ENCODE measurements at regions not wholly inside any gene's neighbourhood (a gene's known extent, or its start where the extent isn't known, plus 50 kb on each side); places are given as distances from the start of the nearest gene placed in this dataset.
"Not testable (repeated sequence)": the region's sequence is repeated elsewhere in the genome, so short reads cannot be mapped to it uniquely, and the experiment has no call there.

DNA sequence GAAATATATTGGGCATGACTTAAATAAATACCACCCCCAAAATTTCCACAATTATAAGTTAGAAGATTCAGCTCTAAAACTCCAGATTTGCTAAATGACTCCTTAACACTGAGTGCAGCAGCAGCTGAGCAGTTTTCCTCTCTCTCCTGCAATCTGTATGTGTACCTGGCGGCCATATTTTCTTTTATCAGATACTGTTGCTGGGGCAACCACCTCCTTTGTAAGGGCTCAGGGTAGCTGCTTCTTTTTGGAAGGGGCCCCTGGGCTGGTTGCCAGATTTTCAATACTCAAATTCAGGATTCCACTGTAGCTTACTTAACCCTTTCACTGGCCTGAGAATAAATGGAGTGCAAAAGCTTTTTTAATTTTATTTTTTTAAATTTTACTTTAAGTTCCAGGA, 197.0 kb downstream of the TAF11L14 start:
- no peak for DNase-seq

DNA sequence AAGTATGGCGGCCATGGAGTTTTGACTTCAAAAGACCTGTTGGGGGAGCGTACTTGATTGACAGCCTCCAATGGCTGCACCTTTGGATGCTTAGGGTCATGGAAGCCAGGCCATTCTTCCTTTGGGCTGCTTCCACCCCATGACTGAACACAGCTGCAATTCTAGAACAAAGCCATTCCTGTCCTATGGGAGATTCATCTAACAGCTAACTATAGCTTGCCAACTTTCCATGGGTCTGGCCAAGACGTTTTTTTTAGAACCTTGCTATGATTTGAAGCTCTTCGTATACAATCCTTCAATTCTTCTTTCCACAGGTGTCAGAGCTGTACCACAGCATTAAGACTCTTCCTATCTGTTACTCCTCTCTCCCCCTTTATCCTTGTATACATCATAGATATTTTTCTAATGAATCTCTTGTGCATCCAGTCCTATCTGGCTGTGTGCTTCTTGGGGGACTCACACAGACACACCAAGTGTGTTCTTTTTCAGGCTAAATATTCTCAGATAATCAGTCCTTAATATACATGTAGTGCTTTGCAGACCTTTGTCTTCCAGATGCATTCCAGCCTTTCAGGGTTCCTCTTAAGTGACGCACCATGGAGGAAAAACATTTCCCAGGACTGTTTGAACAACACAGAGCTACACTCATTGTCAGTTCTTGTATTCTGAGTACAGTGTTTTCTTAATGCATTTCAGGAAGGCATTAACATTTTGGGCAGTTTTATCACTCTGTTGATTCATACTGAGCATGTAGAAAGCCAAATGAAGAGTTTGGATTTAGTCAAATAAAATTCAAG, 198.9 kb downstream of the TAF11L14 start:
- DNase-seq: peak; percentile 82

DNA sequence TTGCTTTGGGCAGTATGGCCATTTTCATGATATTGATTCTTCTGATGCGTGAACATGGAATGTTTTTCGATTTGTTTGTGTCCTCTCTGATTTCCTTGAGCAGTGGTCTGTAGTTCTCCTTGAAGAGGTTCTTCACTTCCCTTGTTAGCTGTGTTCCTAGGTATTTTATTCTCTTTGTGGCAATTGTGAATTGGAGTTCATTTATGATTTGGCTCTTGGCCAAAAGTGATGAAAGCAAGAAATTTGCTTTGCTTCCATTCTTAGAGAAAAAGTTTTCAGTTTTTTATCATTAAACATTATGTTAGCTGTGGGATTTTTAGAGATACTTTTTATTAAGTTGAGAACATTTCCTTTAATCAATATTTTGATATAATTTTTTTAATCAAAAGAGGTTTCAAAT, 203.5 kb downstream of the TAF11L14 start:
- DNase-seq: no peak

DNA sequence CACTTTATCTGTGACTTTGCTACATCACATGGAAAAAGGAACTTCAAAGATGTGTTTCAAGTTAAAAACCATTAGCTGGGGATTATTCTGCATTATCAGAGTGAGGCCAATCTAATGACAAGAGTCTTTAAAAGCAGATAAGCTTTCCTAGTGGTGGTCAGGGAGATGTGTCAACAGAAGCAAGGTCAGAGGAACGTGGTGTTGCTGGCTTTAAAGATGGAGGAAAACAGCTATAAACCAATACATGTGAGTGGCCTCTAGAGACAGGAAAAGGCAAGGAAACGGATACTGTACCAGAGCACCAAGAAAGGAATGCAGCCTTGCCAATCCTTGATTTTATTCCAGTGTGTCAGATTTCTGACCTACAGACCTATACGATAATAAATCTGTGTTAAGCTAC, 204.2 kb downstream of the TAF11L14 start:
- peak; percentile 27 for DNase-seq

DNA sequence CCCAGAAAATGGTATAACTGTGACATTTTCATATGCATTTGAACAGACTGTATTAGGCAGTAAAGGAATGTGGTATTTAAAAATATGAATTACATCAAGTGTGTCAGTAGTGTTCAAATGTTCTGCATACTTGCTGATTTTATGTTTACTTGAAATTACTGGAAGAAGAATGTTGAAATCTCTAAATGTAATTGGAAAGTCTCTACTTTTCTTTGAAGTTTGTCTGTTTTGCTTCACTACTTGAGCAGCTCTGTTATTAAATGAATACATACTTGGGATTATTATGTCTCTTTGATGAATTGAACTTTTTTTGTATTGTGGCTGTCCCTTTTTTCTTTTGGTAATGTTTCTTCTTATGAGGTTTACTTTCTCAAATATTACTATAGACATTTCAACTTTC, 205.6 kb downstream of the TAF11L14 start:
- DNase-seq: peak; percentile 16

DNA sequence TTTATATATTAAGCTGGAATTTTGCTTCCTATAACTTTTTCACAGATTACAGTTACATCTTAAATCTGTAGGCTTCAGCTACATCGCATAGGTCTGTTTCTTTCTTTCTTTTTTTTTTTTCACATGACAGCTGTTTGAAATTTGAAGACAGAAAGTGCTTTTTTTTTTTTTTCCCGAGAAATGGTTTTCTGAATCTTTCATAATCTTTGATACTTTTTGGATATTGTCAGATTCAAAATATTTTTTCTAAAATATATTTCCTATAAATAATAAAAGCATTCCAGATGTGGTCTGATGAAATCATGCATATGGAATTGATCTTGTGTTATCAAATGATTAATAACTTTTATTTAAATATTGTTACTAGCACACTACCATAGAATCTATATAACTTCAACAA, 212.2 kb downstream of the TAF11L14 start:
- no peak for DNase-seq

DNA sequence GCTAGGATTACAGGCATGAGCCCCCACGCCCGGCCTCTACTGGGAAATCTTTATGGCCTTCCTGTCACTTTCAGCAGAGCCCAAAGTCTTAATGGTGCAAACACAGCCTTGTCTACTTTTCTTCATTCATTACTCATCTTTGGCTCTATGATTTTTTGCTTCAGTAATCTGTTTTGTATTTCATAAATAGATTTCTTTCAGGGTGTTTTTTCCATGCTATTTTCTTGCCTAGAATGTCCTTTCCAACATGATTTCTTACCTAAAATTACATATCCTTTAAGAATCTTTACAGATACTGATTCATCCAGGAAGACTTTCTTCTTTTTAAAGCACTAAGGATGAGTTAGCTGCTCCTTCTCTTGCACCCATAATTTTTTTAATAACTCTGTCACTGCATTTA, 213.0 kb downstream of the TAF11L14 start:
- no peak for DNase-seq

DNA sequence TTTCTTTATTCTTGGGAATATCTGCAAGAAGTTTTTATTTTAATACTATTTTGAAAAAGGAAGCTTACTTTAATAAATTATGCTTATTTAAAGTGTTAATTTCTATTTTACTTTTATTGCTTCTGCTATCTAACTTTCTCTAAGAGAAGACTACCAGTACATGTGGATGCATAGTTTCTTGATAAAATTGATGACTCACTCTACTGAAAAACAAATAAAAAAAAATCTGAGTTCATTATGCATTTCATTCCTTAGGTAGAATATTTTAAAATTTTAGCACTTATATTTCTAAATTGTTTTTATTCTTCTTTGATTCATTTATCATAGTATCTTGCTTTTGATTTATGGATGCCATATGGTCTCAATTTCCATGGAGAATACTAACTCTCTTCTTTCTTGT, 217.9 kb downstream of the TAF11L14 start:
- DNase-seq: peak; percentile 11

DNA sequence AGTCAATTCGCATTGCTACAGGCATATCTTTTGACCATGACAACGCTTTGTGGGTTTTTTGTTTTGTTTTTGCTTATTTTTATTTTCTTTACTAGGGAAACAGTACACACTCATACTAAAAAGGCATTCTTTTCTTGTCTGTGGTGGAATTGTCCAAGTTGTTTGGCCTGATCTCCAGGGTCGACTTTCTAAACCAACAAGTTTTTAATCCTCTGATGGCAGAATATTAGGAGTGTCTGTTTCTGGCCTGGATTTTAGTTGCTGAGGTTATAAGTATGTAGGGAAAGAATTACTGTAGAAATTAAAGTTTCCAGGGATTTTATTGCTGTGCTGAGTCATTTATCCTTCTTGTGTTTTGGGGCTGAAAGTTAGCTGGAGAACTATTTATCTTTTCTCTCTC, 218.5 kb downstream of the TAF11L14 start:
- DNase-seq: peak; percentile 6

DNA sequence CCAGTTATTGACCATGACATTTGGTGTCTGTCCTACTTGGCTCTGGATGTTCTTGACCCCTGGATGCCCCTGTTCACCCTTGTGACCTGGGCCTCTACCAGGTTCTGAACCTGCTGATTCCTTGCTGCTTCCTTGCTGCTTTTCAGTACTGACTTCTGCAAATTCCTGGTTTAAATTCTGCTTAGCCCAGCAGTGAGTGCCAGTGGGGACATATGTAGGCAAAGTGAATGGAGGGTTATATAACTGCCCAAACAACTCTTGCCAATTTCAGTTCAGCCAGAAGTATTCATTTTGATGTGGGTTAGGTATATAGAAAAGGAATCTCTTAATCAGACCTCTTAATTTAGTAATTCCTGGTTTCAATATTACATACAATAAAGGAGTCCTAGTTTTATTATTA, 220.6 kb downstream of the TAF11L14 start:
- no peak for DNase-seq

DNA sequence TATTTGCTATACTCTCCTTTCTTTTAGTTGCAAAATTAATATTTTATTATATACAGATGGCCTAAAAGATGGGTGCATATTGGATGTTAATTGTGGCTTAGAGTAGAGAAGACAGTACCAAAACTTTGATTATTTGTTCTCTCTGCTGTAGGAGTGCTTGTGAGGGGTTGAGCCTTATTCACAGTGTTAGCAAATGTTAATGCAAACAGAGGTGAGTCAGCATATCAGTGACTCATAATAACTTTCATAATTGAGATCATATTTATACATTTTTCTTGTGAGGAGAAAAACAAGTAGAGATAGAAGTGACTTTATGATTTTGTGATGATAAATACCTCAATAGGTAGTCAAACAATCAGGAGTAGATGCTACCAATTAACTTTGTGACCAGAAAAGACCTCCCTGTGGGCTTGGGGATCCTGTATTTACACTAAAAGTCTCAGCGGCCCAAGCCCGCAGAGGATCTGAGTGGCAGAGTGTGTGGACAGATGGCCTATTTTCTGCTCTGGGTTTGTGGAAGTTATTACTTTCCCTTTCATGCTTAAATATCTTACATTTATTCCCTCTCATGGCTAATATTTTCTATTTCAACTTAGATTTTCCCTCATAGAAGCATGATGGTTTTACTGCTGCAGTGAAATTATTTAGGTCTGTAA, 226.5 kb downstream of the TAF11L14 start:
- DNase-seq: peak; percentile 58

DNA sequence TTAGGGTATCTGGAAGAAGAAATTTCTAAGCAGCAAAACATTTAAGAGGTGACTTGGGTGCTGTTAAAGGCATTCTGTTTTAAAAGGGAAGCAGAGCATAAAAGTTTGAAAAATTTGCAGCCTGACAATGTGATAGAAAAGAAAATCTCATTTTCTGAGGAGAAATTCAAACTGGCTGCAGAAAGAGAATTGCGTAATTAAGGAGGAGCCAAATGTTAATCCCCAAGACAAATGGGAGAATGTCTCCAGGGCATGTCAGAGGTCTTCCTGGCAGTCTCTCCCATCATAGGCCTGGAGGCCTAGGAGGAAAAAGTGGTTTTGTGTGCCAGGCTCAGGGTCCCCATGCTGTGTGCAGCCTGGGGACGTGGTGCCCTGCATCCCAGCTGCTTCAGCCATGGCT, 230.6 kb downstream of the TAF11L14 start:
- DNase-seq: not testable (repeated sequence)

DNA sequence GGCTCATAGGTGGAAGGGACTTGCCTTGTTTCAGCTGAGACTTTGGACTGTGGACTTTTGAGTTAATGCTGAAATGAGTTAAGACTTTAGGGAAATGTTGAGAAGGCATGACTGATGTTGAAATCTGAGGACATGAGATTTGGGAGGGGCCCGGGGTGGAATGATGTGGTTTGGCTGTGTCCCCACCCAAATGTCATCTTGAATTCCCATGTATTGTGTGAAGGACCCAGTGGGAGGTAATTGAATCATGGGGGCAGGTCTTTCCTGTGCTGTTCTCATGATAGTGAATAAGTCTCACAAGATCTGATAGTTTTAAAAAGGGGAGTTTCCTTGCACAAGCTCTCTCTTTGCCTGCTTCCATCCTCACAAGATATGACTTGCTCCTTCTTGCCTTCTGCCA, 231.7 kb downstream of the TAF11L14 start:
- peak; percentile 81 for DNase-seq

DNA sequence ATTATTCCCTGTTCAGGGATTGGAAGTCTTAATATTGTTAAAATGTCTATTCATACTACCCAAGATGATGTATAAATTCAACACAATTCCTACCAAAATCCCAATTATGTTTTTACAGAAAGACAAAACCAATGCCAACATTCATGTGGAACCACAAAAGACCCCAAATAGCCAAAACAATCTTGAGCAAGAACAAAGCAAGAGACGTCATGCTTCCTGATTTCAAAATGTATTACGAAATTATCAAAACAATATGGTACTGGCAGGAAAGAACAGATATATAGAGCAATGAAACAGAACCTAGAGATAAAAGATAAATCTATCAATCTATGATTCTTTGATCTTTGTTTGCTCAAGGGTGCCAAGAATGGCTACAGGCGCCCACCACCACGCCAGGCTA, 237.9 kb downstream of the TAF11L14 start:
- DNase-seq: no peak

DNA sequence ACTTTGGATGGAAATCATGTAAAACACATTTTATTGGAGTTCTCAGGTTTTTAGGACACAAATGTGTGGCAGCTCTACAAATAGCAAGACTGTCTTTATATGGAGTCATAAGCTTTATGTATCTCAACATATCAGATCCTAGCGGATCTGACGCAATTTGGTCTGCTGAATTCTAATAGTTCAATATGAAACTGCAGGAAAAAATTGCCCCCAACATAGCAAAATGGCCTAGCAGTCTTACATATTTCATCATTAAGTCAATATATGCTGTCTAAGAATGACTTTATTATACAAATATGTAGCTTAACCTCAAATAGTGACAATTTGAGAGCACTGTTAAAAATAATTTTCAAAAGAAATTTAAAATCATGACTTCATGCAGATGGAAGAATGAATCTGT, 244.3 kb downstream of the TAF11L14 start:
- DNase-seq: peak; percentile 86

DNA sequence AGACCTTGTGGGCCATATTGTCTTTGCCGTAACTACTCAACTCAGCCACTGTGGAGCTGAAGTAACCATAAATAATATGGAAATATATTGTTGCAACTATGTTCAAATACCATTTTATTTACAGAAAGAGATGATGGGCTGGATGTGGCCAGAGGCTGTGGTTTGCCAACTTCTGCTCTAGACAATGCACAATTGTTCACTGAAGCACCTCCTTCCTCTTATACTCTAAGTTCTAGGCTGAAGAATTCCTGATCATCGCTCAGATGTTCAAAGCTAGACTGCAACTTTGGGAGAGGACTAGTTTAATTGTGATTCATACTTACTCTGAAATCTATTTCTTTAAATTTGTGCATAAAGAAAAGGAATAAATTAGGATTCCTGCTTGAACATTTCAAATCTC, 245.0 kb downstream of the TAF11L14 start:
- peak; percentile 23 for DNase-seq

DNA sequence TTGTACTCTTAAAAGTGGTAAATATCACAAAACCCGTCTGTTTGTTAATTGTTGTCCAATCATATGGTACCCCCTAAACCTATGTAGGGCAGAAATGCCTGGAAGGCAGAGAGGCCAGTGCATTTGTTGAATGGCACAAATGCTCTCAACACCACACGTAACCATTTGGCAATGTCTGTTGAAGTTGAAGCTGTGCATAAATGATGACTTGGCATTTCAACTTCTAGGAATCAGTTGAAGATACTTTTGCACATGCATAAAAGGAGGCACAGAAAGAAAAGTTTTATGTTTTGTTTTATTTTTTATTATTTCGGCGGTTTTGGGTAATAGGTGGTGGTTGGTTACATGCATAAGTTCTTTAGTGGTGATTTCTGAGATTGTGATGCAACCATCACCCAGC, 246.6 kb downstream of the TAF11L14 start:
- no peak for DNase-seq

DNA sequence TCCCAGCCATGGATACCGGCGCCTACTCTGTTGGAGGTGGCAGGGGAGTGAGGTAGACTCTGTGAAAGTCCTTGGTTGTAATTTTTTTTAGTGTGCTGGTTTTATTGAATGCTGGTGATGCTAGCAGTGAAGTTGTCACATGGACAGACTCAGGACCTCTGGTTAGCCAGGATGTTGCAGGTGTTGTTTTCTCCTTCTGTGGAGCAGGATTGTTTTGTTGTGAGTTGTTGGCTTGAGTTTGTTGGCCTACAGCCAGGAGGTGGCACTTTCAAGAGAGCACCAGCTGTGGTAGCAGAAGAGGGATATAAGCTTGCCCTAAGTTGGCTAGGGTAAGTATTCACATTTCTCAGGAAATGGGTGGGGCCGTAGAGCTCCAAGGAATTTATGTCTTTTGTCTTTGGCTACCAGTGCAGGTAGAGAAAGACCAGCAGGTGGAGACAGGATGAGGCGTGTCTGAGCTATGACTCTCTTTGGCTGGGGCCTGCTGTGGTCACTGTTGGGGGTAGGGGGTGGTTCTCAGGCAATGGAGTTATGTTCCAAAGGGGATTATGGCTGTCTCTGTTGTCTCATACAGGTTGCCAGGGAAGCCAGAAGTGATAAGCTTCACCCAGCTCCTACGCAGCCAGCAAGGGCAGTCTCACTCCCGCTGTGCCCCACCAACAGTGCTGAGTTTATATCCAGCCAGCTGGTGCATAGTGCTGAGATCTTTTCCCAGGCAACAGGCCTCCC, 248.7 kb downstream of the TAF11L14 start:
- DNase-seq: no peak

DNA sequence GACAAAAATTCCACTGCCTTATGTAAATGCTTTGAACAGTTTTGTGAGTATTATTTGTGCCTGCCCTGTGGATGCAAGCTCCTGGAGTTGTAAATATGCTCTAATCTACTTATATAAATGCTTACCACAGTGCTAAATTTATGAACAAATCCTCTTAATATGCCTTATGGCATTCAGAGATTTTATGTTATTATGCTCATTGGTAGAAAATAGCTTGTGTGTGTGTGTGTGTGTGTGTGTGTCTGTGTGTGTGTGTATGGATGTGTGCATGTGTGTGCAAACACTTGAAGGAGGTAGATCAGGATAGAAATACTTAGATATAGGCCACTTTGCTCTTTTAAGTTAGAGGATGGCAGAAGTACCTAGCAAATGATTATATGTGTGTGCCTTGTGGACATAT, 253.9 kb downstream of the TAF11L14 start:
- DNase-seq: no peak

DNA sequence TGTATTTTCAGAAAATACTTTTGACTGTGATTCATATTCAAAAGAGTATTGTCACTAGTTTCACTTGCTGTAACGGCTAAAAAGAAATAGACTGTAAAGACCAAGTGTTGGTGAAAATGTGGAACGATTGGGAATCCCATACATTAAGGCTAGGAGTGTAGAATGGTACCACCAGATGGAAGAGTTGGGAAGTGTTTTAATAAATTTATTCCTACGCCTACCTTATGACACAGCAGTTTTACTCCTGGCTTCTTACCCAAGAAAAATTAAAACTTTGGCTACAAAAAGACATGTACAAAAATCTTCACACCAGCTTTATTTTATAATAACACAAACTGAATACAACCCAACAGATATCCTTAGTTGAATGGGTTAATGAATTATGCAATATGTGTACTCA, 256.2 kb downstream of the TAF11L14 start:
- no peak for DNase-seq

DNA sequence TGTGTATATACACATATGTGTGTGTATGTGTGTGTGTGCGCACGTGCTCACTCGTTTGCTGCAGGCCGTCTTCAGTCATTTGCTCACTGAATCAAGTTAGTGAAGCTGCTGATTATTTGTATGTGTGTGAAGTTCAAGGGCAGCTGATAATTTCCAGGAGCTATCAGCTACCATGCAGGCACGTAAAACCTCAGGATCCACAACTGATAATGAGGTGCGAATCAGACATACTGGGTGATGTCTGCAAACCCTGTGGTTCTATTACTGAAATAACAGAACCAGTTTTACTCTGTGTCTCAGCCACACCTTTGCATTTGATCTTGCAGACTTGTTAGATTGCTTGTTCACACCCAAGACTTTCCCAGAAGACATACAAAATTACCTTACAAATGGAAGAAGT, 257.6 kb downstream of the TAF11L14 start:
- DNase-seq: no peak

DNA sequence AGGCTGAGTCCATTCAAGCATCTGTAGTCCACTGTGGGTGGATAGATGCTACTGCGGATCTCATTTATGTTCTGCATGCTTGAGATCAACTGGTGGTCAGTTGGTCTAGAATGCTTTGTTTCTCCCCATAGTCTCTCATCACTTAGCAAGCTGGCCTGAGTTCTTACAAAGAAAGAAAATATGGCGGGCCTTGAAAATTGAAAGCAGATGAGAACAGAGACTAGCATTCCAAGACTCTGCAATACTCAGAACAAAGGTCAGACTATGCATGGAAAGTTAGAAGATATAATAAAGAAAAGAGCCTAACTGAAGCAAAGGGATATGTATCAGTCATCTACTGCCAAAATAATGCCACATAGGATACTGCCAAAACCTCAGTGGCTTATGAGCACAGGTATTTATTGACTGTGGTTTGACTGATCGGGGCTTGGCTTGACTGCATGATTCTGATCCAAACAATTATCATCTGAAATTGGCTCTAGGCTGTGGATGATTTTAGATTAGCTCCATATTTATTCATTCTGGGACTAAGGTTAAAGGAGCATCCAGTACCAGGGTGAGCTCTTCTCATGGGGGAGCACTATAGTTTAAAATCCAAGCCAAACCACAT, 258.9 kb downstream of the TAF11L14 start:
- no peak for DNase-seq

DNA sequence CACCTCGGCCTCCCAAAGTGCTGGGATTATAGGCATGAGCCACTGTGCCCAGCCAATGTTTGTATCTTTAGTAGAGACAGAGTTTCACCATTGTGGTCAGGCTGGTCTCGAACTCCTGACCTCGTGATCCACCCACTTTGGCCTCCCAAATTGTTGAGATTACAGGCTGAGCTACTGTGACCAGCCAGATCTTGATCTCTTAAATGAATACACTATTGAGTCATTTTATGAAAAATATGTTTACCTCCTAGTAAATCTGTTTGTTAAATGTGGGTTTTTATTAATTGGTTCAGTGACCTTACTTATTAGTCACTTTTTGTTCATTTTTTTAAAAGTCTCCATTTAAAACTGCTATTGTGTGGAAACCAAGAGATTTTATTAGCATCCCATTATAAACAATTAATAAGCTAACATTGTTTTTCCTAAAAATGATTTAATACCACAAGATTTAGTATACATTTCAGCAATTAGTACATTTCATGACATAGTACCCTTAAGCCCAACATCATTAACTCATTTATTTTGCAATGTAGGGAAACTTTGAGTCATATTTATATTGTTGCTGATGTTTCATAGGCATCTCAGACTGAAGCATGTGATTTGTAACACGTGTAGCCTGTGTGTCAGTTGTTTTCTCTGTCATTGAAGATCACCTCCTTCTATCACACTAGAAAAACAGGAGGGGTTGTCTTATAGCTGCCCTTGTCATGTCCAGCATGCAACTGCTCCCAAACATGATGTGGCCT, 261.2 kb downstream of the TAF11L14 start:
- no peak for DNase-seq
